Activated T-helper 2 cell treated with anti-CD3 and anti-CD28 coated beads, Interferon-gamma antibody, Interleukin-2, Interleukin-4, amounts not matched to agents 10 μg/mL and 5 μg/mL and 100 μg/mL, durations not matched to agents 14 hours and 24 hours and 36 hours (primary cell): ENCODE measurements at regions not wholly inside any gene's neighbourhood (a gene's known extent, or its start where the extent isn't known, plus 50 kb on each side); places are given as distances from the start of the nearest gene placed in this dataset.

Experiments used
- DNase-seq: peaks from one replicate; pipeline ENCODE4 v3.0.0; 2021; ENCODE audit warnings: low spot score
- H3K27ac Mint-ChIP-seq: one replicate; pipeline ENCODE4 v1.8.0; 2021; ENCODE audit warnings: mixed read lengths
- H3K27me3 Mint-ChIP-seq: one replicate; pipeline ENCODE4 v1.8.0; 2021; ENCODE audit warnings: low read depth, mixed read lengths
- H3K36me3 Mint-ChIP-seq: one replicate; pipeline ENCODE4 v1.8.0; 2021; ENCODE audit warnings: low read depth, mixed read lengths
- H3K4me1 Mint-ChIP-seq: one replicate; pipeline ENCODE4 v1.8.0; 2021; ENCODE audit warnings: low read depth, mixed read lengths
- H3K4me3 Mint-ChIP-seq: one replicate; pipeline ENCODE4 v1.8.0; 2021; ENCODE audit warnings: low read depth, mild to moderate bottlenecking, moderate library complexity, mixed read lengths
- H3K9me3 Mint-ChIP-seq: one replicate; pipeline ENCODE4 v1.8.0; 2021; ENCODE audit warnings: mixed read lengths
- intact Hi-C: fragments of 100-400 bp; cut with micrococcal nuclease; formaldehyde crosslinking; loops from one replicate; pipeline ENCODE4 v1.15.1; 2023

GRCh38 chr4:126961661-126962060, 671.1 kb upstream of the INTU start:
- no peaks in the 10 kb centered on the region for H3K4me1 Mint-ChIP-seq
- no peaks in the 10 kb centered on the region for H3K36me3 Mint-ChIP-seq
- no peak overlapping the region for H3K27ac Mint-ChIP-seq
- H3K9me3 Mint-ChIP-seq: peaks cover 4% of the 10 kb centered on the region
- H3K4me3 Mint-ChIP-seq: no peak overlapping the region
- H3K27me3 Mint-ChIP-seq: no peaks in the 10 kb centered on the region
- no peak for DNase-seq
- intact Hi-C loops: no loop called here

GRCh38 chr4:126965877-126966276, 666.9 kb upstream of the INTU start:
- DNase-seq: no peak
- no peaks in the 10 kb centered on the region for H3K27me3 Mint-ChIP-seq
- intact Hi-C loops: no loop called here
- no peak overlapping the region for H3K27ac Mint-ChIP-seq
- no peaks in the 10 kb centered on the region for H3K4me1 Mint-ChIP-seq
- peaks cover 17% of the 10 kb centered on the region for H3K9me3 Mint-ChIP-seq
- no peak overlapping the region for H3K4me3 Mint-ChIP-seq
- no peaks in the 10 kb centered on the region for H3K36me3 Mint-ChIP-seq

- no peak overlapping the region for H3K27ac Mint-ChIP-seq
- no peak overlapping the region for H3K4me3 Mint-ChIP-seq
- DNase-seq: no peak
- H3K4me1 Mint-ChIP-seq: no peaks in the 10 kb centered on the region
- H3K27me3 Mint-ChIP-seq: no peaks in the 10 kb centered on the region
- intact Hi-C loops: no loop called here
- no peaks in the 10 kb centered on the region for H3K36me3 Mint-ChIP-seq
- peaks cover 28% of the 10 kb centered on the region for H3K9me3 Mint-ChIP-seq
Measured at GRCh38 chr4:126969360-126970235, 663.2 kb upstream of the INTU start.

GRCh38 chr4:126973201-126973600, 659.6 kb upstream of the INTU start:
- Mint-ChIP-seq H3K27me3 (no peaks in the 10 kb centered on the region), H3K4me3 (no peak overlapping the region), H3K4me1 (no peaks in the 10 kb centered on the region), H3K9me3 (peaks cover 19% of the 10 kb centered on the region), H3K27ac (no peak overlapping the region), H3K36me3 (no peaks in the 10 kb centered on the region)
- no peak for DNase-seq
- intact Hi-C loops: no loop called here

- no peaks in the 10 kb centered on the region for H3K36me3 Mint-ChIP-seq
- no peak for DNase-seq
Measured at GRCh38 chr4:126976850-126977632, 655.7 kb upstream of the INTU start.

GRCh38 chr4:126986005-126986404, 646.8 kb upstream of the INTU start:
- Mint-ChIP-seq H3K27me3 (no peaks in the 10 kb centered on the region), H3K27ac (no peak overlapping the region), H3K9me3 (peaks cover 36% of the 10 kb centered on the region), H3K36me3 (no peaks in the 10 kb centered on the region), H3K4me1 (no peaks in the 10 kb centered on the region), H3K4me3 (no peak overlapping the region)
- DNase-seq: no peak
- intact Hi-C loops: no loop called here

More at GRCh38 chr4:126976850-126977632, 655.7 kb upstream of the INTU start:
- Mint-ChIP-seq H3K4me1 (no peaks in the 10 kb centered on the region), H3K9me3 (peaks cover 29% of the 10 kb centered on the region), H3K4me3 (no peak overlapping the region), H3K27ac (no peak overlapping the region), H3K27me3 (no peaks in the 10 kb centered on the region)
- intact Hi-C loops: no loop called here

GRCh38 chr4:126986828-126987227, 645.9 kb upstream of the INTU start:
- intact Hi-C loops: no loop called here
- no peaks in the 10 kb centered on the region for H3K4me1 Mint-ChIP-seq
- no peak for DNase-seq
- no peak overlapping the region for H3K4me3 Mint-ChIP-seq
- no peaks in the 10 kb centered on the region for H3K27me3 Mint-ChIP-seq
- peaks cover 34% of the 10 kb centered on the region for H3K9me3 Mint-ChIP-seq
- no peak overlapping the region for H3K27ac Mint-ChIP-seq
- H3K36me3 Mint-ChIP-seq: no peaks in the 10 kb centered on the region

- H3K27ac Mint-ChIP-seq: no peak overlapping the region
Measured at GRCh38 chr4:126991965-126992364, 640.8 kb upstream of the INTU start.

GRCh38 chr4:126992910-126993309, 639.8 kb upstream of the INTU start:
- H3K9me3 Mint-ChIP-seq: peaks cover 4% of the 10 kb centered on the region
- H3K27me3 Mint-ChIP-seq: no peaks in the 10 kb centered on the region
- no peaks in the 10 kb centered on the region for H3K4me1 Mint-ChIP-seq
- H3K4me3 Mint-ChIP-seq: no peak overlapping the region
- no peaks in the 10 kb centered on the region for H3K36me3 Mint-ChIP-seq
- intact Hi-C loops: no loop called here
- no peak overlapping the region for H3K27ac Mint-ChIP-seq
- no peak for DNase-seq

More at GRCh38 chr4:126991965-126992364, 640.8 kb upstream of the INTU start:
- intact Hi-C loops: no loop called here
- Mint-ChIP-seq H3K9me3 (peaks cover 4% of the 10 kb centered on the region), H3K36me3 (no peaks in the 10 kb centered on the region), H3K27me3 (no peaks in the 10 kb centered on the region), H3K4me3 (no peak overlapping the region), H3K4me1 (no peaks in the 10 kb centered on the region)
- no peak for DNase-seq

- no peaks in the 10 kb centered on the region for H3K36me3 Mint-ChIP-seq
- no peak overlapping the region for H3K4me3 Mint-ChIP-seq
- intact Hi-C loops: no loop called here
- no peak overlapping the region for H3K27ac Mint-ChIP-seq
- no peak for DNase-seq
- no peaks in the 10 kb centered on the region for H3K27me3 Mint-ChIP-seq
- H3K9me3 Mint-ChIP-seq: peaks cover 4% of the 10 kb centered on the region
- H3K4me1 Mint-ChIP-seq: no peaks in the 10 kb centered on the region
Measured at GRCh38 chr4:126993351-126993750, 639.4 kb upstream of the INTU start.

- H3K9me3 Mint-ChIP-seq: peaks cover 7% of the 10 kb centered on the region
- DNase-seq: no peak
- no peak overlapping the region for H3K4me3 Mint-ChIP-seq
- H3K36me3 Mint-ChIP-seq: no peaks in the 10 kb centered on the region
- H3K27me3 Mint-ChIP-seq: no peaks in the 10 kb centered on the region
- no peak overlapping the region for H3K27ac Mint-ChIP-seq
- intact Hi-C loops: no loop called here
- no peaks in the 10 kb centered on the region for H3K4me1 Mint-ChIP-seq
Measured at GRCh38 chr4:126995235-126995634, 637.5 kb upstream of the INTU start.

GRCh38 chr4:127000110-127000509, 632.6 kb upstream of the INTU start:
- H3K4me3 Mint-ChIP-seq: no peak overlapping the region
- H3K36me3 Mint-ChIP-seq: no peaks in the 10 kb centered on the region

GRCh38 chr4:127000846-127001245, 631.9 kb upstream of the INTU start:
- no peak overlapping the region for H3K27ac Mint-ChIP-seq
- no peaks in the 10 kb centered on the region for H3K4me1 Mint-ChIP-seq
- no peaks in the 10 kb centered on the region for H3K27me3 Mint-ChIP-seq
- intact Hi-C loops: no loop called here
- peaks cover 4% of the 10 kb centered on the region for H3K9me3 Mint-ChIP-seq
- no peaks in the 10 kb centered on the region for H3K36me3 Mint-ChIP-seq
- H3K4me3 Mint-ChIP-seq: no peak overlapping the region
- DNase-seq: no peak

More at GRCh38 chr4:127000110-127000509, 632.6 kb upstream of the INTU start:
- no peak overlapping the region for H3K27ac Mint-ChIP-seq
- H3K9me3 Mint-ChIP-seq: peaks cover 4% of the 10 kb centered on the region
- intact Hi-C loops: no loop called here
- no peaks in the 10 kb centered on the region for H3K27me3 Mint-ChIP-seq
- no peaks in the 10 kb centered on the region for H3K4me1 Mint-ChIP-seq
- no peak for DNase-seq
